Right lobe of liver (tissue), 6 donors: ENCODE measurements at regions not wholly inside any gene's neighbourhood (a gene's known extent, or its start where the extent isn't known, plus 50 kb on each side); places are given as distances from the start of the nearest gene placed in this dataset.

Source experiments
- ATAC-seq, 4 donors: fragments of 200-7000 bp; cut with Tn5 transposase; one replicate each; pipeline ENCODE4 v1.9.1; 2020; ENCODE audit warnings: mild to moderate bottlenecking in 4 of 4, moderate library complexity in 4 of 4
- DNase-seq, 3 donors: peaks; one replicate each; pipeline ENCODE4 v3.0.0-alpha.2; 2020
- H3K27ac ChIP-seq, 3 donors: fragments of 200-600 bp; one replicate each; pipeline ENCODE4 v1.8.0; 2022
- H3K27me3 ChIP-seq, 2 donors: fragments of 200-600 bp; one replicate each; pipeline ENCODE4 v1.8.0; 2022
- H3K36me3 ChIP-seq, 4 donors: fragments of 200-600 bp; sonication (generic) in 1 of 4; one replicate each; pipeline versions ENCODE4 v1.5.1 to v1.8.0; 2017 to 2022; ENCODE audit warnings: control low read depth in 1 of 4
- H3K4me1 ChIP-seq, 4 donors: fragments of 200-600 bp; sonication (generic) in 1 of 4; one replicate each; pipeline versions ENCODE4 v1.5.1 to v1.8.0; 2017 to 2022; ENCODE audit warnings: control low read depth in 1 of 4
- H3K4me3 ChIP-seq, 3 donors: fragments of 200-600 bp; one replicate each; pipeline ENCODE4 v1.8.0; 2022
- H3K9me3 ChIP-seq, 4 donors: fragments of 200-600 bp; sonication (generic) in 1 of 4; one replicate each; pipeline versions ENCODE4 v1.5.1 to v1.8.0; 2017 to 2022; ENCODE audit warnings: control low read depth in 1 of 4
- CTCF ChIP-seq, 4 donors: fragments of 200-600 bp in 3 of 4; fragments of 450-650 bp in 1 of 4; IDR thresholded peaks; one replicate each; pipeline versions ENCODE4 v1.5.1 to v1.8.0; 2016 to 2022; ENCODE audit warnings: antibody characterized with exemption in 4 of 4, mild to moderate bottlenecking in 2 of 4
- POLR2A ChIP-seq: fragments of 450-650 bp; IDR thresholded peaks from one replicate; pipeline ENCODE4 v1.6.1; 2017; ENCODE audit warnings: antibody characterized with exemption, mild to moderate bottlenecking
- WGBS: methylation state at CpG from one replicate; pipeline ENCODE4 v1.1.6; 2018; ENCODE audit warnings: low coverage, low lambda C conversion rate; ENCODE audit not compliant: insufficient coverage; ENCODE audit errors: missing lambda C conversion rate; 5-methylcytosine and 5-hydroxymethylcytosine counted together
- intact Hi-C, 2 donors: fragments of 100-400 bp; cut with DNase I; formaldehyde crosslinking; loops; one replicate each; pipeline versions ENCODE4 v1.11.2 to v1.14.1; 2022
- donor health status: DM: no; HTN: yes; CAD: no.
- donor health status: DM: no; HTN: no; CAD: no.
- donor health status: DM: no; HTN: no; CAD: no.
- donor health status: DM: no; HTN: yes; CAD: no.
- donor health status: DM: no; HTN: yes; CAD: no.

GRCh38 chr9:105828171-105828570 is 133.8 kb downstream of the TMEM38B start:
- Histone ChIP-seq H3K4me1 (no peaks in the 10 kb centered on the region), H3K27ac (no peak overlapping the region), H3K9me3 (no peaks in the 10 kb centered on the region), H3K4me3 (no peak overlapping the region), H3K27me3 (no peaks in the 10 kb centered on the region), H3K36me3 (peaks cover 0 to 1% (median 0%) of the 10 kb centered on the region in 4 donors)
- intact Hi-C loops, result no loop called here
- no peak for TF ChIP-seq CTCF (IDR thresholded peaks at IDR 0.05)
- no peak for DNase-seq
- WGBS, result no CpG with 5 or more reads among the region's 2 CpGs
- ATAC-seq, result no peak

- no peak for ATAC-seq
- H3K27me3 ChIP-seq, result no peaks in the 10 kb centered on the region
- no peak for DNase-seq
- H3K27ac ChIP-seq, result no peak overlapping the region
- H3K36me3 ChIP-seq, result peaks cover 0 to 1% (median 0%) of the 10 kb centered on the region in 4 donors
- intact Hi-C loops, result no loop called here
- no peaks in the 10 kb centered on the region for H3K4me1 ChIP-seq
- H3K9me3 ChIP-seq, result no peaks in the 10 kb centered on the region
- no peak overlapping the region for H3K4me3 ChIP-seq
- 80% methylated on average over 1 of the region's 1 CpG for WGBS
- TF ChIP-seq POLR2A (no peak), CTCF (IDR thresholded peaks at IDR 0.05) (no peak)
Observed at GRCh38 chr9:105828596-105829213, 134.4 kb downstream of the TMEM38B start.

GRCh38 chr9:105830461-105830860 is 136.1 kb downstream of the TMEM38B start:
- DNase-seq (no peak), ATAC-seq (no peak)
- H3K36me3 ChIP-seq, result peaks cover 0 to 1% (median 0%) of the 10 kb centered on the region in 4 donors
- intact Hi-C loops, result no loop called here
- WGBS, result 33% methylated on average over 1 of the region's 1 CpG
- H3K9me3 ChIP-seq, result no peaks in the 10 kb centered on the region
- TF ChIP-seq POLR2A (no peak), CTCF (IDR thresholded peaks at IDR 0.05) (no peak)
- no peak overlapping the region for H3K4me3 ChIP-seq
- H3K27ac ChIP-seq, result no peak overlapping the region
- no peaks in the 10 kb centered on the region for H3K27me3 ChIP-seq
- H3K4me1 ChIP-seq, result no peaks in the 10 kb centered on the region

- Histone ChIP-seq H3K27me3 (no peaks in the 10 kb centered on the region), H3K4me3 (no peak overlapping the region), H3K36me3 (no peaks in the 10 kb centered on the region), H3K9me3 (no peaks in the 10 kb centered on the region), H3K27ac (no peak overlapping the region), H3K4me1 (no peaks in the 10 kb centered on the region)
- no peak for TF ChIP-seq POLR2A
- no peak for TF ChIP-seq CTCF (IDR thresholded peaks at IDR 0.05)
- 94% methylated on average over 4 of the region's 4 CpGs for WGBS
- DNase-seq (no peak), ATAC-seq (no peak)
- intact Hi-C loops, result no loop called here
Observed at GRCh38 chr9:105832096-105832710, 137.9 kb downstream of the TMEM38B start.
